Ishikawa (cell line): ENCODE measurements at regions not wholly inside any gene's neighbourhood (a gene's known extent, or its start where the extent isn't known, plus 50 kb on each side); places are given as distances from the start of the nearest gene placed in this dataset.

ENCODE experiments used
- CEBPB ChIP-seq: IDR thresholded peaks from 2 replicates; pipeline ENCODE4 v1.6.1; 2012
- EP300 ChIP-seq: IDR thresholded peaks from 2 replicates; pipeline ENCODE4 v1.6.1; 2012; ENCODE audit warnings: borderline replicate concordance
- MAX ChIP-seq: IDR thresholded peaks from 2 replicates; pipeline ENCODE4 v1.6.1; 2012

GRCh38 chr5:65072850-65073249 is 304.1 kb downstream of the CWC27 start:
- TF ChIP-seq EP300 (no peak), MAX (no peak), CEBPB (no peak)
